HepG2 (cell line): ENCODE measurements at regions not wholly inside any gene's neighbourhood (a gene's known extent, or its start where the extent isn't known, plus 50 kb on each side); places are given as distances from the start of the nearest gene placed in this dataset.

Experiments used
- ATAC-seq: fragments of 200-7000 bp; cut with Tn5 transposase; 3 replicates; pipeline ENCODE4 v1.9.1; 2020; ENCODE audit warnings: mild to moderate bottlenecking, moderate library complexity
- BruUV-seq: library from RNA; stranded (reverse); fragments of 400-500 nt; replicated peaks from 2 replicates; lab custom pipeline; 2021; lab: Mats Ljungman, UMichigan
- CTCF ChIA-PET: fragments of 300-600 bp; formaldehyde crosslinking; extraction: SDS; loops from one replicate; lab custom pipeline; 2021; ENCODE audit warnings: low total read pairs, inconsistent platforms, low intra/inter-chr PET ratio; lab: Yijun Ruan, JAX
- POLR2A ChIA-PET: fragments of 350-600 bp; sonication (Branson Sonifier 250); formaldehyde crosslinking; loops from one replicate; lab custom pipeline; 2020; ENCODE audit warnings: antibody characterized with exemption, inconsistent platforms; lab: Yijun Ruan, JAX
- DNase-seq: peaks from one replicate; pipeline ENCODE4 v3.0.0-alpha.2; 2015; ENCODE audit warnings: low spot score
- FAIRE-seq: peaks from 3 replicates; lab custom pipeline; 2011; peaks lifted over from hg19 to GRCh38; lab: Jason Lieb, UNC
- H2AFZ ChIP-seq: one replicate; pipeline ENCODE4 v1.6.1; 2011; ENCODE audit warnings: low read length, inconsistent platforms
- H3K27ac ChIP-seq: fragments of 300-600 bp; 3 replicates; pipeline ENCODE4 v1.8.0; 2011; ENCODE audit warnings: mixed run types, mild to moderate bottlenecking, mixed read lengths, low read length, inconsistent platforms; ENCODE audit not compliant: insufficient read depth; ENCODE audit errors: extremely low read length
- H3K27me3 ChIP-seq, 2 experiments: fragments of 200-600 bp in 1 of 2; 2 replicates in 1 of 2; 3 replicates in 1 of 2; pipeline versions ENCODE4 v1.6.0 to v1.8.0; 2011; ENCODE audit warnings: low read length in 2 of 2, mild to moderate bottlenecking in 2 of 2, moderate library complexity in 2 of 2, inconsistent platforms in 1 of 2; ENCODE audit not compliant: insufficient read depth in 2 of 2, control insufficient read depth in 1 of 2
- H3K36me3 ChIP-seq, 2 experiments: fragments of 200-600 bp in 1 of 2; replicated peaks in 1 of 2; 2 replicates in 1 of 2; 3 replicates in 1 of 2; pipeline versions ENCODE4 v1.5.1 to v1.8.0; 2011; ENCODE audit warnings: low read length in 2 of 2, inconsistent platforms in 1 of 2; ENCODE audit not compliant: insufficient read depth in 2 of 2, control insufficient read depth in 1 of 2
- H3K4me1 ChIP-seq: 2 replicates; pipeline ENCODE4 v1.5.1; 2012; ENCODE audit warnings: low read length, inconsistent platforms; ENCODE audit not compliant: insufficient read depth
- H3K4me2 ChIP-seq: 2 replicates; pipeline ENCODE4 v1.6.0; 2011; ENCODE audit warnings: low read depth, low read length, inconsistent platforms
- H3K4me3 ChIP-seq, 3 experiments: fragments of 200-600 bp in 1 of 3; sonication (generic), shearing (Covaris generic) in 1 of 3; replicated peaks in 1 of 3; 2 replicates each; pipeline ENCODE4 v1.5.1; 2011 to 2016; ENCODE audit warnings: low read length in 3 of 3, inconsistent platforms in 2 of 3, low read depth in 2 of 3, mild to moderate bottlenecking in 2 of 3, control low read depth in 1 of 3, mixed read lengths in 1 of 3; ENCODE audit not compliant: insufficient read depth in 1 of 3
- H3K79me2 ChIP-seq: one replicate; pipeline ENCODE4 v1.6.1; 2011; ENCODE audit warnings: low read length, inconsistent platforms; ENCODE audit not compliant: insufficient read depth
- H3K9ac ChIP-seq: 2 replicates; pipeline ENCODE4 v1.6.0; 2011; ENCODE audit warnings: mild to moderate bottlenecking, low read depth, low read length, inconsistent platforms; ENCODE audit not compliant: insufficient read depth
- H3K9me3 ChIP-seq: 2 replicates; pipeline ENCODE4 v1.5.1; 2012; ENCODE audit warnings: mild to moderate bottlenecking, low read length
- H4K20me1 ChIP-seq: 2 replicates; pipeline ENCODE4 v1.6.0; 2011; ENCODE audit warnings: inconsistent platforms, mild to moderate bottlenecking, low read length, moderate library complexity; ENCODE audit not compliant: insufficient read depth
- HOXD1 ChIP-seq: sonication (generic); formaldehyde crosslinking; IDR thresholded peaks from 2 replicates; pipeline ENCODE4 v1.5.0; 2020; ENCODE audit warnings: missing genetic modification reagents
- RARA ChIP-seq: IDR thresholded peaks from 2 replicates; pipeline ENCODE4 v1.6.1; 2016; ENCODE audit warnings: missing genetic modification reagents, missing compliant biosample characterization
- ZNF274 ChIP-seq: sonication (generic); formaldehyde crosslinking; IDR thresholded peaks from 2 replicates; pipeline ENCODE4 v1.5.1; 2020; ENCODE audit warnings: mild to moderate bottlenecking, missing genetic modification reagents
- WGBS: methylation state at CpG from one replicate; pipeline ENCODE4 v1.1.6; 2017; ENCODE audit warnings: low lambda C conversion rate; 5-methylcytosine and 5-hydroxymethylcytosine counted together
- in situ Hi-C: cut with HindIII; loops from 2 replicates; pipeline ENCODE4 v1.10.0; 2017; ENCODE audit warnings: low pct_unique_long_range_greater_than_20kb; ENCODE audit not compliant: extremely low pct_ligation_motif_present
- intact Hi-C: fragments of 100-400 bp; cut with micrococcal nuclease; formaldehyde crosslinking; loops from one replicate; pipeline ENCODE4 v1.10.0; 2022; ENCODE audit not compliant: unreplicated experiment
- TF ChIP-seq, protein P1 (sequence below): sonication (generic); formaldehyde crosslinking; IDR thresholded peaks from 2 replicates; pipeline ENCODE4 v1.4.0; 2020; ENCODE audit warnings: low read depth, mild to moderate bottlenecking, missing genetic modification reagents
- TF ChIP-seq, protein P2 (sequence below): IDR thresholded peaks from 2 replicates; pipeline ENCODE4 v1.6.1; 2016; ENCODE audit warnings: control low read depth

DNA sequence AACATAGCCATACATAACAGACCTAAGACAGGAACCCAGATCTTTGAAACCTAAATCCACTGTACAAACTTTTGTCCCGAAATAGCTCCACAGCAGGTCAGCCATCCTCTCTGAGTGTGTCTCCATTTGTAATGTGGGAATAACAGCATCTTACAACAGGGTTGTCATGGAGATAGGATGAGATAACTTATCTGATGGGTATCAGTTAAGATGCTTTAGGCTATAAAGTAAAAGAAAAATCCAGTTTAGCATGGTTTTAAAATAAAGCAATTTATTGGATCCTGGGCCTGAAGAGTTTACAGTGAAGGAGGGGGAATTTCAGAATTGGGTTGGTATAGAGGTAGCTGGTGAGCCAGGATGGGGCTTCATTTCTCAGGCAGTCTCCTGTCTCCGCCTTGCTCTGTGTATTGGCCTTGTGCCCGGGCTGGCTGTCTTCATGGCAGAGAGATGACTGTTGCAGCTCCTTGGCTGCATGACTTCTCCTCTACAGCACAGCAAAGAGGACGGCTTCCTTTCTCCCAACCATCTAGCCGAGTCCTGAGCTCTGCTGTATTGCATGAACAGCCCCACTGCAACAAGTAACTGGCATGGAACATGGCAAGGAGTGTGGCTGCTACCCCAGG, 131.9 kb upstream of the PROK2 start:
- no peak for DNase-seq
- ChIA-PET POLR2A (no interaction called here), CTCF (no interaction called here)
- TF ChIP-seq HOXD1 (CRISPR knock-in tag) (no peak), RARA (CRISPR knock-in tag) (no peak), ZNF274 (CRISPR knock-in tag) (no peak)
- TF ChIP-seq, protein P1, sequence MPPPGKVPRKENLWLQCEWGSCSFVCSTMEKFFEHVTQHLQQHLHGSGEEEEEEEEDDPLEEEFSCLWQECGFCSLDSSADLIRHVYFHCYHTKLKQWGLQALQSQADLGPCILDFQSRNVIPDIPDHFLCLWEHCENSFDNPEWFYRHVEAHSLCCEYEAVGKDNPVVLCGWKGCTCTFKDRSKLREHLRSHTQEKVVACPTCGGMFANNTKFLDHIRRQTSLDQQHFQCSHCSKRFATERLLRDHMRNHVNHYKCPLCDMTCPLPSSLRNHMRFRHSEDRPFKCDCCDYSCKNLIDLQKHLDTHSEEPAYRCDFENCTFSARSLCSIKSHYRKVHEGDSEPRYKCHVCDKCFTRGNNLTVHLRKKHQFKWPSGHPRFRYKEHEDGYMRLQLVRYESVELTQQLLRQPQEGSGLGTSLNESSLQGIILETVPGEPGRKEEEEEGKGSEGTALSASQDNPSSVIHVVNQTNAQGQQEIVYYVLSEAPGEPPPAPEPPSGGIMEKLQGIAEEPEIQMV: no peak
- TF ChIP-seq, protein P2, sequence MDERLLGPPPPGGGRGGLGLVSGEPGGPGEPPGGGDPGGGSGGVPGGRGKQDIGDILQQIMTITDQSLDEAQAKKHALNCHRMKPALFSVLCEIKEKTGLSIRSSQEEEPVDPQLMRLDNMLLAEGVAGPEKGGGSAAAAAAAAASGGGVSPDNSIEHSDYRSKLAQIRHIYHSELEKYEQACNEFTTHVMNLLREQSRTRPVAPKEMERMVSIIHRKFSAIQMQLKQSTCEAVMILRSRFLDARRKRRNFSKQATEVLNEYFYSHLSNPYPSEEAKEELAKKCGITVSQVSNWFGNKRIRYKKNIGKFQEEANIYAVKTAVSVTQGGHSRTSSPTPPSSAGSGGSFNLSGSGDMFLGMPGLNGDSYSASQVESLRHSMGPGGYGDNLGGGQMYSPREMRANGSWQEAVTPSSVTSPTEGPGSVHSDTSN (CRISPR knock-in tag): no peak
- H3K27me3 ChIP-seq: peaks cover 0 to 6% of the 10 kb centered on the region in 2 experiments; a peak in 2 of 5 replicates
- BruUV-seq: no TSS peak
- no peaks in the 10 kb centered on the region for H3K4me1 ChIP-seq
- H3K9ac ChIP-seq: no peak overlapping the region
- 12% methylated on average over 5 of the region's 5 CpGs for WGBS
- H3K9me3 ChIP-seq: no peaks in the 10 kb centered on the region
- no peaks in the 10 kb centered on the region for H3K79me2 ChIP-seq
- H3K4me2 ChIP-seq: no peak overlapping the region
- H4K20me1 ChIP-seq: no peaks in the 10 kb centered on the region
- H2AFZ ChIP-seq: no peak overlapping the region
- FAIRE-seq: no peak
- in situ Hi-C loops: no loop called here
- no peak overlapping the region for H3K27ac ChIP-seq
- intact Hi-C loops: no loop called here
- ATAC-seq: no peak
- H3K4me3 ChIP-seq: no peak overlapping the region
- no peaks in the 10 kb centered on the region for H3K36me3 ChIP-seq
